SK-N-SH treated with all-trans-retinoic acid at 6 μM for 48 hours (cell line): ENCODE measurements at regions not wholly inside any gene's neighbourhood (a gene's known extent, or its start where the extent isn't known, plus 50 kb on each side); places are given as distances from the start of the nearest gene placed in this dataset.

ENCODE experiments used
- ATAC-seq: fragments of 200-7000 bp; cut with Tn5 transposase; 3 replicates; pipeline ENCODE4 v1.9.1; 2020; ENCODE audit warnings: mild to moderate bottlenecking, moderate library complexity
- ARNTL ChIP-seq: fragments of 450-650 bp; formaldehyde crosslinking; IDR thresholded peaks from 2 replicates; pipeline ENCODE4 v1.5.0; 2020; ENCODE audit warnings: low read depth, mild to moderate bottlenecking, moderate library complexity, borderline replicate concordance
- BACH2 ChIP-seq: fragments of 250-450 bp; sonication (Bioruptor Pico); IDR thresholded peaks from 2 replicates; pipeline ENCODE4 v1.9.0; 2021; ENCODE audit warnings: mild to moderate bottlenecking, borderline replicate concordance
- CREB5 ChIP-seq: fragments of 250-450 bp; sonication (Bioruptor Pico); IDR thresholded peaks from 2 replicates; pipeline ENCODE4 v1.5.1; 2020; ENCODE audit warnings: low read depth, mild to moderate bottlenecking, moderate library complexity
- CSDC2 ChIP-seq: fragments of 250-450 bp; sonication (Bioruptor Pico); IDR thresholded peaks from 2 replicates; pipeline ENCODE4 v1.5.0; 2020; ENCODE audit warnings: mild to moderate bottlenecking, moderate library complexity
- CSRNP3 ChIP-seq: fragments of 250-450 bp; sonication (Bioruptor Pico); IDR thresholded peaks from 2 replicates; pipeline ENCODE4 v1.5.1; 2021; ENCODE audit warnings: mild to moderate bottlenecking, moderate library complexity
- ESRRG ChIP-seq: fragments of 250-450 bp; sonication (Bioruptor Pico); IDR thresholded peaks from 2 replicates; pipeline ENCODE4 v1.6.1; 2021; ENCODE audit warnings: mild to moderate bottlenecking
- GLIS3 ChIP-seq: fragments of 250-450 bp; sonication (Bioruptor Pico); IDR thresholded peaks from 2 replicates; pipeline ENCODE4 v1.5.0; 2020; ENCODE audit warnings: mild to moderate bottlenecking, moderate library complexity
- OSR1 ChIP-seq: fragments of 250-450 bp; sonication (Bioruptor Pico); IDR thresholded peaks from 2 replicates; pipeline ENCODE4 v1.8.0; 2022; ENCODE audit warnings: moderate library complexity, mild to moderate bottlenecking, inconsistent platforms
- PATZ1 ChIP-seq: fragments of 250-450 bp; sonication (Bioruptor Pico); IDR thresholded peaks from 2 replicates; pipeline ENCODE4 v1.8.0; 2020; ENCODE audit warnings: mild to moderate bottlenecking, moderate library complexity, borderline replicate concordance
- POU6F1 ChIP-seq: fragments of 250-450 bp; sonication (Bioruptor Pico); IDR thresholded peaks from 2 replicates; pipeline ENCODE4 v1.8.0; 2021; ENCODE audit warnings: low read depth, mild to moderate bottlenecking, moderate library complexity, borderline replicate concordance
- PPARA ChIP-seq: fragments of 250-450 bp; sonication (Bioruptor Pico); IDR thresholded peaks from 2 replicates; pipeline ENCODE4 v1.5.0; 2020; ENCODE audit warnings: mild to moderate bottlenecking, borderline replicate concordance
- RARB ChIP-seq: fragments of 250-450 bp; sonication (Bioruptor Pico); IDR thresholded peaks from 2 replicates; pipeline ENCODE4 v1.8.0; 2021; ENCODE audit warnings: mild to moderate bottlenecking, moderate library complexity
- SNAI2 ChIP-seq: fragments of 250-450 bp; sonication (Bioruptor Pico); IDR thresholded peaks from 2 replicates; pipeline ENCODE4 v1.5.0; 2020; ENCODE audit warnings: mild to moderate bottlenecking, moderate library complexity
- TCF4 ChIP-seq: fragments of 250-450 bp; sonication (Bioruptor Pico); IDR thresholded peaks from 2 replicates; pipeline ENCODE4 v1.8.0; 2021; ENCODE audit warnings: mild to moderate bottlenecking, moderate library complexity, borderline replicate concordance
- TOX ChIP-seq: fragments of 250-450 bp; sonication (Bioruptor Pico); IDR thresholded peaks from 2 replicates; pipeline ENCODE4 v1.8.0; 2021; ENCODE audit warnings: mild to moderate bottlenecking, moderate library complexity, borderline replicate concordance
- TSHZ2 ChIP-seq: fragments of 250-450 bp; sonication (Bioruptor Pico); IDR thresholded peaks from 2 replicates; pipeline ENCODE4 v1.5.0; 2020; ENCODE audit warnings: mild to moderate bottlenecking, moderate library complexity
- ZC3H10 ChIP-seq: fragments of 250-450 bp; sonication (Bioruptor Pico); IDR thresholded peaks from 2 replicates; pipeline ENCODE4 v1.5.1; 2021; ENCODE audit warnings: mild to moderate bottlenecking, moderate library complexity
- ZFP3 ChIP-seq: fragments of 250-450 bp; sonication (Bioruptor Pico); IDR thresholded peaks from 2 replicates; pipeline ENCODE4 v1.5.0; 2020; ENCODE audit warnings: mild to moderate bottlenecking, moderate library complexity
- ZFP30 ChIP-seq: fragments of 450-650 bp; formaldehyde crosslinking; IDR thresholded peaks from 2 replicates; pipeline ENCODE4 v1.5.0; 2022; ENCODE audit warnings: mild to moderate bottlenecking, moderate library complexity
- ZNF565 ChIP-seq: fragments of 450-650 bp; formaldehyde crosslinking; conservative IDR thresholded peaks from 2 replicates; pipeline ENCODE4 v1.5.0; 2020; ENCODE audit warnings: low read depth, mild to moderate bottlenecking, moderate library complexity
- ZNF70 ChIP-seq: fragments of 450-650 bp; formaldehyde crosslinking; IDR thresholded peaks from 2 replicates; pipeline ENCODE4 v1.5.0; 2020; ENCODE audit warnings: mild to moderate bottlenecking, moderate library complexity
- ZNF8 ChIP-seq: fragments of 450-650 bp; formaldehyde crosslinking; IDR thresholded peaks from 2 replicates; pipeline ENCODE4 v1.5.0; 2020; ENCODE audit warnings: mild to moderate bottlenecking, moderate library complexity

GRCh38 chr1:181345146-181345545, 138.2 kb upstream of the CACNA1E start:
- ATAC-seq = no peak
- no peak for TF ChIP-seq OSR1 (CRISPR knock-in tag)
- TF ChIP-seq ZFP30 (CRISPR knock-in tag) = no peak
- no peak for TF ChIP-seq PATZ1 (CRISPR knock-in tag)
- TF ChIP-seq CSRNP3 (CRISPR knock-in tag) = no peak
- TF ChIP-seq ZNF8 (CRISPR knock-in tag) = no peak
- TF ChIP-seq TSHZ2 (CRISPR knock-in tag) = no peak
- no peak for TF ChIP-seq ZC3H10 (CRISPR knock-in tag)
- no peak for TF ChIP-seq PPARA
- no peak for TF ChIP-seq CSDC2 (CRISPR knock-in tag)
- TF ChIP-seq ARNTL (CRISPR knock-in tag) = no peak
- no peak for TF ChIP-seq TCF4 (CRISPR knock-in tag)
- TF ChIP-seq ZNF70 (CRISPR knock-in tag) = no peak
- TF ChIP-seq ESRRG (CRISPR knock-in tag) = no peak
- no peak for TF ChIP-seq TOX (CRISPR knock-in tag)
- no peak for TF ChIP-seq GLIS3 (CRISPR knock-in tag)
- no peak for TF ChIP-seq ZFP3 (CRISPR knock-in tag)
- TF ChIP-seq, all 23 proteins: peak for 0

- no peak for ATAC-seq
- TF ChIP-seq CSDC2 (CRISPR knock-in tag) (no peak), PPARA (no peak), ZNF565 (CRISPR knock-in tag) (no peak), ZNF8 (CRISPR knock-in tag) (no peak)
These were observed 135.6 kb upstream of the CACNA1E start for GRCh38 chr1:181347495-181348390.

- TF ChIP-seq CSRNP3 (CRISPR knock-in tag) = no peak
- no peak for TF ChIP-seq POU6F1
- TF ChIP-seq ZNF8 (CRISPR knock-in tag) = no peak
- TF ChIP-seq SNAI2 (CRISPR knock-in tag) = no peak
- no peak for TF ChIP-seq TCF4 (CRISPR knock-in tag)
- no peak for TF ChIP-seq RARB (CRISPR knock-in tag)
- TF ChIP-seq ZFP3 (CRISPR knock-in tag) = no peak
- TF ChIP-seq GLIS3 (CRISPR knock-in tag) = no peak
- TF ChIP-seq ARNTL (CRISPR knock-in tag) = no peak
- no peak for TF ChIP-seq CSDC2 (CRISPR knock-in tag)
- TF ChIP-seq PPARA = no peak
- no peak for TF ChIP-seq ZFP30 (CRISPR knock-in tag)
- TF ChIP-seq PATZ1 (CRISPR knock-in tag) = no peak
- no peak for TF ChIP-seq ZC3H10 (CRISPR knock-in tag)
- TF ChIP-seq CREB5 (CRISPR knock-in tag) = no peak
- TF ChIP-seq ZNF565 (CRISPR knock-in tag) = no peak
- no peak for TF ChIP-seq BACH2
These were observed 133.8 kb upstream of the CACNA1E start for GRCh38 chr1:181349512-181349911.

More at GRCh38 chr1:181349512-181349911, 133.8 kb upstream of the CACNA1E start:
- no peak for ATAC-seq
